Thyroid gland (tissue), 4 donors: ENCODE measurements at regions not wholly inside any gene's neighbourhood (a gene's known extent, or its start where the extent isn't known, plus 50 kb on each side); places are given as distances from the start of the nearest gene placed in this dataset.

ENCODE experiments used
- DNase-seq, 2 donors: peaks; one replicate each; pipeline ENCODE4 v3.0.0-alpha.2; 2019
- H3K27ac ChIP-seq, 3 donors: fragments of 200-600 bp; sonication (generic); 1 replicate in 2 of 3; 2 replicates in 1 of 3; pipeline ENCODE4 v1.5.1; 2016 to 2019; ENCODE audit warnings: mild to moderate bottlenecking in 1 of 3, moderate library complexity in 1 of 3
- H3K27me3 ChIP-seq: fragments of 200-600 bp; sonication (generic); one replicate; pipeline ENCODE4 v1.5.1; 2019
- H3K36me3 ChIP-seq, 2 donors: fragments of 200-600 bp; sonication (generic); one replicate each; pipeline ENCODE4 v1.5.1; 2016 to 2019
- H3K4me1 ChIP-seq, 2 donors: fragments of 200-600 bp; sonication (generic); one replicate each; pipeline ENCODE4 v1.5.1; 2017 to 2019
- H3K4me3 ChIP-seq, 3 donors: fragments of 200-600 bp; sonication (generic); replicated peaks in 1 of 3; 1 replicate in 2 of 3; 2 replicates in 1 of 3; pipeline ENCODE4 v1.5.1; 2016; ENCODE audit warnings: mild to moderate bottlenecking in 1 of 3
- H3K9me3 ChIP-seq: fragments of 200-600 bp; sonication (generic); one replicate; pipeline ENCODE4 v1.5.1; 2017
- CTCF ChIP-seq, 6 experiments: fragments of 200-600 bp in 3 of 6; fragments of 450-650 bp in 3 of 6; sonication (generic) in 3 of 6; IDR thresholded peaks; one replicate each; pipeline ENCODE4 v1.5.1; 2016 to 2019; ENCODE audit warnings: antibody characterized with exemption in 6 of 6, mild to moderate bottlenecking in 2 of 6, inconsistent platforms in 1 of 6, moderate library complexity in 1 of 6
- POLR2A ChIP-seq, 2 donors: fragments of 450-650 bp; IDR thresholded peaks; one replicate each; pipeline ENCODE4 v1.6.1; 2017; ENCODE audit warnings: antibody characterized with exemption in 2 of 2, mild to moderate bottlenecking in 2 of 2, moderate library complexity in 1 of 2
- WGBS, 2 donors: methylation state at CpG; one replicate each; pipeline ENCODE4 v1.1.5; 2017; 5-methylcytosine and 5-hydroxymethylcytosine counted together
- intact Hi-C: fragments of 100-400 bp; cut with DNase I; formaldehyde crosslinking; loops from one replicate; pipeline ENCODE4 v1.15.1; 2023

- no peaks in the 10 kb centered on the region for H3K36me3 ChIP-seq
- TF ChIP-seq CTCF (IDR thresholded peaks at IDR 0.05) (no peak), POLR2A (IDR thresholded peaks at IDR 0.05) (no peak)
- 75 to 83% methylated on average over 2 of the region's 2 CpGs for WGBS, 2 donors
- no peaks in the 10 kb centered on the region for H3K27me3 ChIP-seq
- no peak overlapping the region for H3K27ac ChIP-seq
- intact Hi-C loops: no loop called here
- no peaks in the 10 kb centered on the region for H3K4me1 ChIP-seq
- H3K9me3 ChIP-seq: no peaks in the 10 kb centered on the region
- no peak for DNase-seq
- no peak overlapping the region for H3K4me3 ChIP-seq
These were observed 326.5 kb upstream of the GBE1 start for GRCh38 chr3:82087958-82088357.

GRCh38 chr3:82085851-82086475 is 324.5 kb upstream of the GBE1 start:
- Histone ChIP-seq H3K27ac (no peak overlapping the region), H3K27me3 (no peaks in the 10 kb centered on the region), H3K36me3 (no peaks in the 10 kb centered on the region), H3K9me3 (no peaks in the 10 kb centered on the region), H3K4me1 (no peaks in the 10 kb centered on the region), H3K4me3 (no peak overlapping the region)
- DNase-seq: no peak
- TF ChIP-seq POLR2A (IDR thresholded peaks at IDR 0.05) (no peak), CTCF (IDR thresholded peaks at IDR 0.05) (no peak)
- intact Hi-C loops: no loop called here
- WGBS, 2 donors: 71 to 75% methylated on average over 5 of the region's 5 CpGs

- Histone ChIP-seq H3K4me1 (no peaks in the 10 kb centered on the region), H3K4me3 (no peak overlapping the region), H3K27ac (no peak overlapping the region), H3K36me3 (no peaks in the 10 kb centered on the region), H3K9me3 (no peaks in the 10 kb centered on the region), H3K27me3 (no peaks in the 10 kb centered on the region)
- TF ChIP-seq POLR2A (IDR thresholded peaks at IDR 0.05) (no peak), CTCF (IDR thresholded peaks at IDR 0.05) (no peak)
- 68 to 80% methylated on average over 3 of the region's 3 CpGs for WGBS, 2 donors
- DNase-seq: no peak
- intact Hi-C loops: no loop called here
These were observed 323.9 kb upstream of the GBE1 start for GRCh38 chr3:82085356-82085755.

GRCh38 chr3:82084824-82085223 is 323.4 kb upstream of the GBE1 start:
- H3K4me3 ChIP-seq: no peak overlapping the region
- H3K27ac ChIP-seq: no peak overlapping the region
- no peaks in the 10 kb centered on the region for H3K4me1 ChIP-seq
- TF ChIP-seq POLR2A (IDR thresholded peaks at IDR 0.05) (no peak), CTCF (IDR thresholded peaks at IDR 0.05) (no peak)
- H3K27me3 ChIP-seq: no peaks in the 10 kb centered on the region
- 49 to 67% methylated on average over 1 of the region's 1 CpG for WGBS, 2 donors
- DNase-seq: no peak
- intact Hi-C loops: no loop called here
- no peaks in the 10 kb centered on the region for H3K9me3 ChIP-seq
- no peaks in the 10 kb centered on the region for H3K36me3 ChIP-seq

- no peak overlapping the region for H3K27ac ChIP-seq
- no peaks in the 10 kb centered on the region for H3K4me1 ChIP-seq
- H3K9me3 ChIP-seq: no peaks in the 10 kb centered on the region
- no peak for TF ChIP-seq POLR2A (IDR thresholded peaks at IDR 0.05)
- no peak for TF ChIP-seq CTCF (IDR thresholded peaks at IDR 0.05)
- DNase-seq: no peak
- no peak overlapping the region for H3K4me3 ChIP-seq
- H3K27me3 ChIP-seq: no peaks in the 10 kb centered on the region
- no peaks in the 10 kb centered on the region for H3K36me3 ChIP-seq
- intact Hi-C loops: no loop called here
These were observed 321.4 kb upstream of the GBE1 start for GRCh38 chr3:82082796-82083195.
